SK-N-SH treated with all-trans-retinoic acid at 6 μM for 48 hours (cell line): ENCODE measurements at regions not wholly inside any gene's neighbourhood (a gene's known extent, or its start where the extent isn't known, plus 50 kb on each side); places are given as distances from the start of the nearest gene placed in this dataset.

Experiments
- ATAC-seq: fragments of 200-7000 bp; cut with Tn5 transposase; 3 replicates; pipeline ENCODE4 v1.9.1; 2020; ENCODE audit warnings: mild to moderate bottlenecking, moderate library complexity
- ARNTL ChIP-seq: fragments of 450-650 bp; formaldehyde crosslinking; IDR thresholded peaks from 2 replicates; pipeline ENCODE4 v1.5.0; 2020; ENCODE audit warnings: low read depth, mild to moderate bottlenecking, moderate library complexity, borderline replicate concordance
- BACH2 ChIP-seq: fragments of 250-450 bp; sonication (Bioruptor Pico); IDR thresholded peaks from 2 replicates; pipeline ENCODE4 v1.9.0; 2021; ENCODE audit warnings: mild to moderate bottlenecking, borderline replicate concordance
- CREB5 ChIP-seq: fragments of 250-450 bp; sonication (Bioruptor Pico); IDR thresholded peaks from 2 replicates; pipeline ENCODE4 v1.5.1; 2020; ENCODE audit warnings: low read depth, mild to moderate bottlenecking, moderate library complexity
- CSDC2 ChIP-seq: fragments of 250-450 bp; sonication (Bioruptor Pico); IDR thresholded peaks from 2 replicates; pipeline ENCODE4 v1.5.0; 2020; ENCODE audit warnings: mild to moderate bottlenecking, moderate library complexity
- GLIS3 ChIP-seq: fragments of 250-450 bp; sonication (Bioruptor Pico); IDR thresholded peaks from 2 replicates; pipeline ENCODE4 v1.5.0; 2020; ENCODE audit warnings: mild to moderate bottlenecking, moderate library complexity
- ISL1 ChIP-seq: fragments of 250-450 bp; sonication (Bioruptor Pico); IDR thresholded peaks from 2 replicates; pipeline ENCODE4 v2.1.2; 2022; ENCODE audit warnings: mild to moderate bottlenecking, moderate library complexity
- PATZ1 ChIP-seq: fragments of 250-450 bp; sonication (Bioruptor Pico); IDR thresholded peaks from 2 replicates; pipeline ENCODE4 v1.8.0; 2020; ENCODE audit warnings: mild to moderate bottlenecking, moderate library complexity, borderline replicate concordance
- POU6F1 ChIP-seq: fragments of 250-450 bp; sonication (Bioruptor Pico); IDR thresholded peaks from 2 replicates; pipeline ENCODE4 v1.8.0; 2021; ENCODE audit warnings: low read depth, mild to moderate bottlenecking, moderate library complexity, borderline replicate concordance
- RARB ChIP-seq: fragments of 250-450 bp; sonication (Bioruptor Pico); IDR thresholded peaks from 2 replicates; pipeline ENCODE4 v1.8.0; 2021; ENCODE audit warnings: mild to moderate bottlenecking, moderate library complexity
- SNAI2 ChIP-seq: fragments of 250-450 bp; sonication (Bioruptor Pico); IDR thresholded peaks from 2 replicates; pipeline ENCODE4 v1.5.0; 2020; ENCODE audit warnings: mild to moderate bottlenecking, moderate library complexity
- TCF4 ChIP-seq: fragments of 250-450 bp; sonication (Bioruptor Pico); IDR thresholded peaks from 2 replicates; pipeline ENCODE4 v1.8.0; 2021; ENCODE audit warnings: mild to moderate bottlenecking, moderate library complexity, borderline replicate concordance
- TOX ChIP-seq: fragments of 250-450 bp; sonication (Bioruptor Pico); IDR thresholded peaks from 2 replicates; pipeline ENCODE4 v1.8.0; 2021; ENCODE audit warnings: mild to moderate bottlenecking, moderate library complexity, borderline replicate concordance
- ZC3H10 ChIP-seq: fragments of 250-450 bp; sonication (Bioruptor Pico); IDR thresholded peaks from 2 replicates; pipeline ENCODE4 v1.5.1; 2021; ENCODE audit warnings: mild to moderate bottlenecking, moderate library complexity
- ZFP3 ChIP-seq: fragments of 250-450 bp; sonication (Bioruptor Pico); IDR thresholded peaks from 2 replicates; pipeline ENCODE4 v1.5.0; 2020; ENCODE audit warnings: mild to moderate bottlenecking, moderate library complexity
- ZFP30 ChIP-seq: fragments of 450-650 bp; formaldehyde crosslinking; IDR thresholded peaks from 2 replicates; pipeline ENCODE4 v1.5.0; 2022; ENCODE audit warnings: mild to moderate bottlenecking, moderate library complexity
- ZNF565 ChIP-seq: fragments of 450-650 bp; formaldehyde crosslinking; conservative IDR thresholded peaks from 2 replicates; pipeline ENCODE4 v1.5.0; 2020; ENCODE audit warnings: low read depth, mild to moderate bottlenecking, moderate library complexity
- ZNF70 ChIP-seq: fragments of 450-650 bp; formaldehyde crosslinking; IDR thresholded peaks from 2 replicates; pipeline ENCODE4 v1.5.0; 2020; ENCODE audit warnings: mild to moderate bottlenecking, moderate library complexity
- ZNF8 ChIP-seq: fragments of 450-650 bp; formaldehyde crosslinking; IDR thresholded peaks from 2 replicates; pipeline ENCODE4 v1.5.0; 2020; ENCODE audit warnings: mild to moderate bottlenecking, moderate library complexity
- TF ChIP-seq, protein P1 (sequence below): fragments of 250-450 bp; sonication (Bioruptor Pico); IDR thresholded peaks from 2 replicates; pipeline ENCODE4 v1.5.1; 2021; ENCODE audit warnings: mild to moderate bottlenecking, moderate library complexity
- TF ChIP-seq, protein P2 (sequence below): fragments of 250-450 bp; sonication (Bioruptor Pico); IDR thresholded peaks from 2 replicates; pipeline ENCODE4 v1.5.0; 2020; ENCODE audit warnings: mild to moderate bottlenecking, moderate library complexity

- TF ChIP-seq, protein P1, sequence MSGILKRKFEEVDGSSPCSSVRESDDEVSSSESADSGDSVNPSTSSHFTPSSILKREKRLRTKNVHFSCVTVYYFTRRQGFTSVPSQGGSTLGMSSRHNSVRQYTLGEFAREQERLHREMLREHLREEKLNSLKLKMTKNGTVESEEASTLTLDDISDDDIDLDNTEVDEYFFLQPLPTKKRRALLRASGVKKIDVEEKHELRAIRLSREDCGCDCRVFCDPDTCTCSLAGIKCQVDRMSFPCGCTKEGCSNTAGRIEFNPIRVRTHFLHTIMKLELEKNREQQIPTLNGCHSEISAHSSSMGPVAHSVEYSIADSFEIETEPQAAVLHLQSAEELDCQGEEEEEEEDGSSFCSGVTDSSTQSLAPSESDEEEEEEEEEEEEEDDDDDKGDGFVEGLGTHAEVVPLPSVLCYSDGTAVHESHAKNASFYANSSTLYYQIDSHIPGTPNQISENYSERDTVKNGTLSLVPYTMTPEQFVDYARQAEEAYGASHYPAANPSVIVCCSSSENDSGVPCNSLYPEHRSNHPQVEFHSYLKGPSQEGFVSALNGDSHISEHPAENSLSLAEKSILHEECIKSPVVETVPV, result no peak
- TF ChIP-seq ZNF8, result no peak
- no peak for TF ChIP-seq PATZ1
- no peak for TF ChIP-seq SNAI2 (CRISPR knock-in tag)
- TF ChIP-seq TOX (CRISPR knock-in tag), result no peak
- no peak for TF ChIP-seq ISL1
- no peak for TF ChIP-seq POU6F1 (CRISPR knock-in tag)
- TF ChIP-seq GLIS3, result no peak
- no peak for TF ChIP-seq ZNF565 (CRISPR knock-in tag)
- no peak for TF ChIP-seq TCF4
- TF ChIP-seq ZFP3 (CRISPR knock-in tag), result no peak
- TF ChIP-seq ARNTL (CRISPR knock-in tag), result no peak
- TF ChIP-seq BACH2 (CRISPR knock-in tag), result no peak
- TF ChIP-seq RARB (CRISPR knock-in tag), result no peak
- TF ChIP-seq CSDC2 (CRISPR knock-in tag), result no peak
- TF ChIP-seq ZC3H10, result no peak
- TF ChIP-seq, protein P2, sequence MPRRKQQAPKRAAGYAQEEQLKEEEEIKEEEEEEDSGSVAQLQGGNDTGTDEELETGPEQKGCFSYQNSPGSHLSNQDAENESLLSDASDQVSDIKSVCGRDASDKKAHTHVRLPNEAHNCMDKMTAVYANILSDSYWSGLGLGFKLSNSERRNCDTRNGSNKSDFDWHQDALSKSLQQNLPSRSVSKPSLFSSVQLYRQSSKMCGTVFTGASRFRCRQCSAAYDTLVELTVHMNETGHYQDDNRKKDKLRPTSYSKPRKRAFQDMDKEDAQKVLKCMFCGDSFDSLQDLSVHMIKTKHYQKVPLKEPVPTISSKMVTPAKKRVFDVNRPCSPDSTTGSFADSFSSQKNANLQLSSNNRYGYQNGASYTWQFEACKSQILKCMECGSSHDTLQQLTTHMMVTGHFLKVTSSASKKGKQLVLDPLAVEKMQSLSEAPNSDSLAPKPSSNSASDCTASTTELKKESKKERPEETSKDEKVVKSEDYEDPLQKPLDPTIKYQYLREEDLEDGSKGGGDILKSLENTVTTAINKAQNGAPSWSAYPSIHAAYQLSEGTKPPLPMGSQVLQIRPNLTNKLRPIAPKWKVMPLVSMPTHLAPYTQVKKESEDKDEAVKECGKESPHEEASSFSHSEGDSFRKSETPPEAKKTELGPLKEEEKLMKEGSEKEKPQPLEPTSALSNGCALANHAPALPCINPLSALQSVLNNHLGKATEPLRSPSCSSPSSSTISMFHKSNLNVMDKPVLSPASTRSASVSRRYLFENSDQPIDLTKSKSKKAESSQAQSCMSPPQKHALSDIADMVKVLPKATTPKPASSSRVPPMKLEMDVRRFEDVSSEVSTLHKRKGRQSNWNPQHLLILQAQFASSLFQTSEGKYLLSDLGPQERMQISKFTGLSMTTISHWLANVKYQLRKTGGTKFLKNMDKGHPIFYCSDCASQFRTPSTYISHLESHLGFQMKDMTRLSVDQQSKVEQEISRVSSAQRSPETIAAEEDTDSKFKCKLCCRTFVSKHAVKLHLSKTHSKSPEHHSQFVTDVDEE, result no peak
- no peak for TF ChIP-seq ZFP30 (CRISPR knock-in tag)
- TF ChIP-seq CREB5 (CRISPR knock-in tag), result no peak
- TF ChIP-seq ZNF70, result no peak
- TF ChIP-seq, all 23 proteins: peak for 0
- no peak for ATAC-seq
These were observed 51.7 kb upstream of the RFXAP start for GRCh38 chr13:36767276-36767675.

- no peak for ATAC-seq
- no peak for TF ChIP-seq SNAI2 (CRISPR knock-in tag)
- TF ChIP-seq ZC3H10, result no peak
- TF ChIP-seq RARB (CRISPR knock-in tag), result no peak
- no peak for TF ChIP-seq BACH2 (CRISPR knock-in tag)
These were observed 49.9 kb upstream of the RFXAP start for GRCh38 chr13:36769126-36769525.
